NCI-H187 treated with DMSO at 0.1 percent for 48 hours (cell line): ENCODE measurements at regions not wholly inside any gene's neighbourhood (a gene's known extent, or its start where the extent isn't known, plus 50 kb on each side); places are given as distances from the start of the nearest gene placed in this dataset.

Experiments
- DNase-seq: peaks from one replicate; lab custom pipeline; 2025; lab: John Stamatoyannopoulos, UW

DNA sequence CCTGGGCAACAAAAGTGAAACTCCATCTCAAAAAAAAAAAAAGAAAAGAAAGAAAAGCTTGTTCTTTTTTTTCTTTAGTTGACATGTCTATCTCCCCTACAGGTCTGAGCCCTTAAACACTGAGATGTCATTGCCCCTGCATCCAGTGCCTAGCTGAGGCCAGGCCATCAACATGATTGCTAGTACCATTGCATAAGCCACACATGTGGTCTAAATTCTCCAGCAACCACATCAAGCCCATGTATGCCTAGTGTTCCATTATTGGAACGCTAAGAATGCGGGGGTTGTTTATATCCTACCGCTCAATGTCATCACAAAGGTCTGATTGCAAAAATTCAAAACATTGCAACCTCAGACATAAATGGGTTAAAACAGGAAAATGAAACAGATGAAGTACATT lies 62.7 kb downstream of the NPTX2 start:
- no peak for DNase-seq

DNA sequence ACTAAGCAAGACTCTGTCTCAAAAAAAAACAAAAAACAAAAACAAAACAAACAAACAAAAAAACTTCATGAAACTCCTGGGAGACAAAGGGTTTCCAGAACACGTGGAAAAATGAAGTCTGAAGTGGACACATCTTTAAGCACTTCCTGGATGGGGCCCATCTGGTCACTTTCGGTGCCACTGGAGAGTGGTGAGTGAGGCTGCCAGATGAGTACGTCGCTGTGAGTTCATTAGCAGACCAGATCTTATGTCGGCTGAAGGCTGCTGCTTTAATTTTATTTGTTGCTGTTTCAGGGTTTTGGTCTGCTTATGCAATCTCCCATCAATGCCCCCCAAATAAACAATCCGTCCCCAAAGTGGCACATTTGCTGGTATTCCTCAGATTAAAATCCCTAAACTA lies 64.4 kb downstream of the NPTX2 start:
- DNase-seq, result no peak

DNA sequence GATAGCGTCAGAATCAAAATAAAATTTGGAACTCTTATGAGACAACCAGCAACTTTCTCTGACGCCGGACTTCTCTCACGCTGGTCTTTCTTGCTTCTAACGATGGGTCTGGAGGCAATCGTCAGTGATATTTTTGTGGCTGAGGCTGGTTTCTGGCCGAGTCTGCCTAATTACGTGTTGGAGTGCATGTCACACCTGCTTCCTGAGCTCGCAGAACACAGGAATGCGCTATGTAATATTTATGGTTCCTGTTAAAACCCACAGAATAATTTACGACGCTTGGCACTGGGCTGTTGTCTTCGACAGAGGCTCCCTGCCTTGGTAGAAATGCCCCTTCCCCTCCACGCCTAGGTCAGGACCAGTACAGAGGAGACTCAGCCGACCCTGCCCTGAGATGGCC lies 64.9 kb downstream of the NPTX2 start:
- no peak for DNase-seq

DNA sequence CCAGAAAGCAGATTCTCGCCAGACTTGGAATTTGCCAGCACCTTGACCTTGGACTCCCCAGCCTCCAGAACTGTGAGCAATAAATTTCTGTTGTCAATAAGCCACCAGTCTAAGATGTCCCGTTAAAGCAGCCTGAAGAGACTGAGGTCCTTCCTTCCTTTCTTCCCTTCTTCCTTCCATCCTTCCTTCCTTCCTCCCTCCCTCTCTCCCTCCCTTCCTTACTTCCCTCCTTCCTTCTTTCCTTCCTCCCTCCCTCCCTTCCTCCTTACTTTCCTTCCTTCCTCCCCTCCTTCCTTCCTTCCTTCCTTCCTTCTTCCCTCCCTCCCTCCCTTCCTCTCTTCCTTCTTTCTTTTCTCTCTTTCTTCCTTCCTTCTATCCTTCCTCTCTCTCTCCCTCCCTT lies 66.4 kb downstream of the NPTX2 start:
- no peak for DNase-seq

DNA sequence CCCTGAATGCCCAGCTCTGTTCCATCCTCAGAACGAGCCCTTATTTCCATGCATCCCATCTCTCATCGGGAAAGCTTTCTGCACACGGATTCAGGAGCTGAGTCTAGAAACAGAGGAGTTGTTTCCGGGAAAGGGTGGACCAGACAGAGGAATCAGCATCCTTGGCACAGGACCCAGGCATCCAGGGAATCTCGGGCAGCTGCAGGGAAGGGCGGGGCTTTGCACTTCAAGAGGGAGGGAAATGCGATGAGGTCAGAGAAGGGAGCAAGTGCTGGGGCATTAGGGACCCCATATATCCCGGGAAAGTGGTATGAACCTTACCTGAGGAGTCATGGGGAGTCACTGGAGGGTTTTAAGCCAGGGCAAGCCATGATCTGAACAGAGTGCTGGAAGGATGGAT lies 68.5 kb downstream of the NPTX2 start:
- no peak for DNase-seq

DNA sequence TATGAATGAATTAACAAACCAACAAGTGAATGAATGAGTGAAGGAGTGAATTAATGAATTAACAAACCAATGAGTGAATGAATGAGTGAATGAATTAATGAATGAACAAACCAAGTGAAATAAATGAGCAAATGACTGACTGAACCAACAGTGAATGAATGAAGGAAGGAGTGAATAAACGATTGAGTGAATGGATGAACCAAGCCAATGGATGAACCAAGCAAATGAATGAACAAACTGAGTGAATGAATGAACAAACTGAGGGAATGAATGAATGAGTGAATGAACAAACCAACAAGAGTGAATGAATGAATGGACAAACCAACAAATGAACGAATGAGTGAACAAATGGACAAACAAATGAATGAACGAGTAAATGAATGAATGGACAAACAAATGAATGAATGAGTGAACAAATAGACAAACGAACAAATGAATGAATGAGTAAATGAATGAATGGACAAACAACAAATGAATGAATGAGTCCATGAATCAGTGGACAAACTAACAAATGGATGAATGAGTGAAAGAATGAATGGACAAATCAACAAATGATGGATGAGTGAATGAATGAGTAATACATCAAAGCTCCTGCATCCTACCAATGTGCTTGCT lies 69.5 kb downstream of the NPTX2 start:
- no peak for DNase-seq

DNA sequence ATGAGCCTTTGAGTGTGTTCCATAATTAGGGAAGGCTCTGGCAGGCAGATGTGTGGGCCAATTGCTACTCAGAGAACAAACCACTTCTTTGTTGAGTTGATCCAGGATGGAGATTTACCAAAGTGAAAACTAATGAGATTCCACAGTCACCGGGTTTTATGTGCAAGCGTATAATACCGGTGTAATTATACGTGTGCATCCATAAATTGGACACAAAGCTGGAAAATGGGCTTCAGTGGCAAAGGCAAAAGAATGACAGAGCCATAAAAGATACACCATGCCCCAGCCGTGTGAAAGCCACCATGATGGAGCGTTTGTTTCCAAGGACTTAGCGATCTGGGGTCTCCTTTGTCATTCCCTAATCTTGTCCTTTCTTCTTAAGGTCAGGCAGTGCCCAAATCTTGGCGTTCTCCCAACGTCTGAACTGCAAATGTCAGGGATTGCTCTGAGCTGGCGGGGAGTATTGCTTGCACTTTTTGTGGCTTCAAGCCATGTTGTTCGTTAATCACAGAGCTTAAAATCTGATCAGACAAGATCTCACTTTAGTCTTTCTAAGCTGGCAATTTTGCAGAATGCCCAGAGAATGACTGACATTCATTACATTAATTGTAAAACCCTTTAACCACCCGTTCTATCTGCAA lies 70.1 kb downstream of the NPTX2 start:
- no peak for DNase-seq

DNA sequence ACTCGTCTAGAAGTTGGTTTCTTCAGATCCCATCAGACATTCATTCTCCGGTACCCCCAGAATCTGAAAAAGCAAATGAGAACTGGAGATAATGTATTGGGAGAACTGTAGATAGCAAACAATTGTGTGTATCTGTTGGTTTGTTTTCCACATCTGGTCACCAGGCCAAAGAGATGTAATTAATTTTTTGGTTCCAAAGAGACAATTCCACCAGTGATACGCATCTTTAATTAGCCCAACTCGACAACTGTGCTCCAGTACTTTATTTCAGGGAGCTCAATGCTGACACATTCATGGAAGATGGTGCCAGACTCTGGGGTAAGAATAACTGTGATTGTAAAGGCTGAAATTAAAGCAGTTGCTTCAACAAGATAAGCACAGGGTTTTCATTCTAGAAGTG lies 74.5 kb downstream of the NPTX2 start:
- DNase-seq, result no peak

DNA sequence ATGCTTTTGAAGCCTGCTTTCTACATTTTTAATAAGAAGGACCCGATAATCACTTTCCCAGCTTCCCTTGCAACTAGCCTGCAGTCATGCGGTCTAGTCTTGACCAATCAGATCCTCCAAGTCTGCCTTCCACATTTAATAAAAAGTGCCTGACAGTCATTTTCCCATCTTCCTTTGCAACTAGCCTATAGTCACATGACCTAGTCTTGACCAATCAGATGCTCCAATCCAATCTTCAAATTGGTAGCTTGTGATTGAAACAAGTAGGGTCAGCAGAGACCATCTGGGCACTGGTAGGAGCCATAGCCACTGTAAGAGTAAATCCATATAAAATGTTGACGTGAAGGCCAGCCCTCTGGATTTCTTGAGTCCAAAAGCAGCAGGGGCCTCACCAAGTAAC lies 80.0 kb downstream of the NPTX2 start:
- DNase-seq, result no peak

DNA sequence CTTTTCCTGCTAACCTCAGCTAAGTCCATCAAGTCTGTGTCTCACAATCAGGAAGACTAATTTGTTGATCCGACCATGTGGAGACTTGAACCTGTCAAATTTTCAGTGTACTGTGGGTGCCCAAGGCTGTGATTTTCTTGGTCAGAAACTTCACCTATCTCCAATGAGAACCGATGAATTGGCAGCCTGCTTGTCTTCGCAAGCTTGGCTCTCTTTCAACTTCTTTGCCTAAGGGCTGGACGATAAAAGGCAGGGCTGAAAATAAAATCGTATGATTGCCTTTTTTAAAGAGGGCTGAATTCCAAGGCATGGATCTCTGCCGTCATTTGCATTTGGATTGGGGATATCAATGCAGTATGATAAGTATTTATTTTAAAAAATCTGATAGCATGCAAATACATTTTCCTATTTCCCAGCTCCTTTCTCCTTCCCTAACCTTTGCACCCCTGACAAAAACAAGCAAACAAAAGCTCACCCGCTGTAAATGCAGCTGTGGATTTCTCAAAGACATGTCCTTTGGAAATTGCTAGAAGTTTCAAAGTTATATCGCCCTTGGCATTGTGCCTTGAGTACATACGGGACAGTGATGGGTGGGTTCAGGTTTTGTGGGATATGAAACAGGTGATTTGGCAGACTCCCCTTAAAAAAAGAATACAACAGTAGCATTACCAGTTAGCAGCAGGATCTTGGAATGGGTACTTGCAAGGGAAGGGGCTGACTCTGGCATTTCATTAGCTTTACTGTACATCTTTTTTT lies 80.6 kb downstream of the NPTX2 start:
- DNase-seq, result no peak

DNA sequence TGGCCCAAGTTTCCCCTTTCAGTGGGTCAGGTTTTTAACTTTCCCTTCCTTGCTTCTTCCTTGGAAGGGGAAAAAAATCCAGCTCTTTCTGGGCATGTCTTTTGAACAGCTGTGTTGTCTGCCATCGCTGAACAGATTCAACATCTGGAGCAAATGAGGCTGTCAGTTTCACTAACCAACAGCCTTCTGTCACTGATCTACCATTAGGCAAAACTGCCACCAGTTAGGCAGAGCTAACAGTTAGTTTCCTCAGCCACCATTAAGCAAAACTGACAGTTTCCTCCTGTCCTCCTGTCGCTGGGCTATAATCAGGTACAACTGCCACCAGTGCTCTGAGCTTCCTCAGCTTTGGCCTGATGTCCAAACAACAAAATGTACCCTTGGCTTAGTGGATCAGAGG lies 81.9 kb downstream of the NPTX2 start:
- no peak for DNase-seq

DNA sequence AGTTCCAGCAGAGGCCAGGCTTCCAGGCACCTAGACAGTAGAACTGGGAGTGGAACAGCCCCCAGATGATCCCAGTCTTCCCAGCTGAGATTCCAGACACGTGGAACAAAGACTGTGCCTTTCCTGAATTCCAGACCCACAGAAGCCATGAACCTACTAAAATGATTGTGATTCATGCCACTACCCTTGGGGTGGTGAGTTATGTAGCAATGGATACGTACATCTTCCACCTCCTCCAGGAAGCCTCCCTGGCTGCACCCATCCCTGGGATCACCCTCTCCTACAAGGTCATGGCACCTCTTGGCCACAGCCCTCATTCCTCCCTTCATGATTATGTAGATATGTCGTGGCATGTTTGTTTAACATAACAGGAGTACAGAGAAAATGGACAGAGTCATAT lies 83.4 kb downstream of the NPTX2 start:
- DNase-seq, result no peak

DNA sequence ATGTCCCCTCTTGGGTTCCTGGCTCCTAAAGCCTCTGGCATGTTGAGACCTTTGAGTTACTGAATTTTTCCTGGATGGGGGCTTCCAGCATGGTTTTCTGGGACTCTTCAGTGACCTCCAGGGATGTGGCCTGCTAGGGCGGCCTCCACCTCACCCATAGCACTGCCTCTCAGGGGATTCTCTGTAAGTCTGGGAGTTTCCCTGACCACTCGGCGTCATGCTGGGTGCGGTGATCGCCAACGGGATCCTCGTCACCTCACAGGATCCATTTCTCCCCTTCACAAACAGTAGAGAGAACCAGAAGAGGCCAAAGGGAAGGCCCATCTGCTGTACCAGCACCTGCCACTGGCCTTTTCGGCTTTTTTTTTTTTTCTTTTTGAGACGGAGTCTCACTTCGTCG lies 84.3 kb downstream of the NPTX2 start:
- no peak for DNase-seq

DNA sequence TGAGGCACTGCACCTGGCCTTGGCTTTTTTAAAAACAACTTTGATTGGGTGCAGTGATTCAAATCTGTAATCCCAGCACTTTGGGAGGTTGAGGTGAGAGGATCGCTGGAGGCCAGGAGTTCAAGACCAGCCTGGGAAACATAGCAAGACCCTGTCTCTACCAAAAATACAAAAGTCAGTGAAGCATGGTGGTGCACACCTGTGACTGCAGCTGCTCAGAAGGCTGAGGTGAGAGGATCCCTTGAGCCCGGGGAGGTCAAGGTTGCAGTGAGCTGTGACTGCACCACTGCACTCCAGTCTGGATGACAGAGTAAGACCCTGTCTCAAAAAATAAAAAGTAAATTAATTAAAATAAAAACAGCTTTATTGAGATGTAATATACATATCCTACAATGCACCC lies 84.9 kb downstream of the NPTX2 start:
- no peak for DNase-seq

DNA sequence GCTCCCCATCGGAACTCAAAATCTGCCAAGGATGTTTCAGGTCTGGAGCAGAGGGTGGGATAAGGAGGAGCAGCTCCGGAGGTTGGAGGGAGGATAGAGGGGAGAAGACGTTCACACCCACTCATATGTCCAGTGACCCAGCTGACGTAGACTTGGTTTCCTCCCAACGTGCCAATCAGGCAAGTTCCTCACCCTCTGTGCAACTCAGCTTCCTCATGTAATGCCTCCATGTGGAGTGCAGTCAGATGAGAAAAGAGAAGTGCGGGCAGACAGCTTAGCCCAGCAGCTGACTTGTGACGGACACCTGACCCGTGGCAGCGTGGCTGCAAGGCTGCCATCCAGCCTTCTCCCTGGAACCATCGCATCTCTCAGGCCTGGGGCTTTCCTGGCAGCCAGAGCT lies 86.8 kb downstream of the NPTX2 start:
- no peak for DNase-seq

DNA sequence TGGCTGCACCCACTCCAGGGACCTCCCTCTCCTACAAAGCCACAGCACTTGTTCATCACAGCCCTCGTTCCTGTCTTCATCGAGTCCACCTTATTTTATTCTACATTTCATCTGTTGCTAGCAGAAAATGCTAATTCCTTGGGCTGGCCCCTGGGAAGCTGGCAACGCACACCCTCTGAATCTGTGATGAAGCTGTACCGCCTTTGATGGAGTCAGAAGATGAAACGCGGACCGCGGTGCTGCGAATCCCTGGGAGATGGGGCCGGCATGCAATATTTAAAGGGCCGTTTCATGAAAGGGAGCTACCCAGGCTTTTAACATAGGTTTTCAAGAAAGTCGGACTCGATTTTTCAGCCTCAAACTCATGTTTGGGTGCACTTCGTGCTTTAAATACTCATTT lies 88.5 kb downstream of the NPTX2 start:
- no peak for DNase-seq

DNA sequence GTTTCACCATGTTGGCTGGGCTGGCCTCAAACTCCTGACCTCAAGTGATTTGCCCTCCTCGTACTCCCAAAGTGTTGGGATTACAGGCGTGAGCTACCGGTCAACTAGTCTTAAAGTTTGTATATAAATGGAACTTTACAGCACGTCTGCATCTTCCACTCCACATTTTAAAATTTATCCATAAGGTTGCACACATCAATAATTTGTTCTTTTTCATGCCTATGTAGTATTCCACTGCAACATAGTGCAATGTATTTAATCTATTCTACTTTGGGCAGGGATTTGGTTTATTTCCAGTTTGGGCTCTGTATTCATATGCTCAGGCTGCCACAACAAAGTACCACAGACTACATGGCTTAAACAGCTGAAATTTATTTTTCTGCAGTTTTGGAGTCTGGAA lies 90.0 kb downstream of the NPTX2 start:
- no peak for DNase-seq

DNA sequence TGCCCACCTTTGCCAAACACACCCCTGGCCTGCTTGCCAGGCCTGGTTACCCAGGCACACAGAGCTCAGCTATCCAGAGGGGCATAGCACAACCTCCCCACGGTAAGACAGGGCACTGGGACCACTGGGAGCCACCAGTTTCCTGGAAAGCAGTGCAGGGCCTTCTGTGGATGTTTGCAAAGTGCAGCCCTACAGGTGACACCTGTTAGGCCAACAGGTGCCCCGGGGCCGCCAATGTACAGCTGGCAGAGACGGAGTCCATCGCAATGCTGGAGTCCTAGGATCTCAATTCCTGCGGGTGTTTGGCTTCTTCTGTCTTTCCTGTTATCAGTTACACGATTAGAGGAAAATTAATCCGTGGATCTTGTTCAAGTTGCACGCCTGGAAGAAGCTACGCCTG lies 94.9 kb downstream of the NPTX2 start:
- DNase-seq, result no peak

DNA sequence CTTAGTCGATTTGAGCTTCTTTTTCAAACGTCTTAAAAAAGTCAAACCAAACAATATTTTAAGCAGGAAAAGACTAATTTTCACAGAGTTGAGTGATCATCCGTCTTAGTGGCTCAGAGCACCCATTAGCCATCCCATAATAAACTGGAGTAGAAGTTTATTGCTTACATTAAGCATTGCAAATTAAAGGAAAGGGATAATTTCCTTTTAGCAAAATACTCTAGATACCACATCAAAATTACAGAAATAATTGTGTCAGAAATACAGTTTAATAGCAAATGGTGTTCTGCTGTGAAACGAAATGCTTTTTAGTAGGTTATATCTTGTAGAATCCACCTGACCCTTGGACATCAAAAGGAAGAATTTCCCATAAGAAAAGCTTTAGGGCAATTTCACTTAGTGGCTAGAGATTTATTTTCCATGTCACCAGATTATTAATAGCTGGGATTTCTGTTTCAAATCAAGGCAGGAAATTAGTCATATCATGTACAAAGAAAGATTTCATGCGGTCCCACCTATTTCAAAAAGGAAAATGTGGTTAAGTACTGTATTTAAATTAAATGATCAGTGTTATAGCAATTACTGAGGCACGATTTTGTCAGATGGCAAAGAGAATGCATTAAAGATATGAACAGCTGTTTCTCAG lies 96.2 kb downstream of the NPTX2 start:
- no peak for DNase-seq

DNA sequence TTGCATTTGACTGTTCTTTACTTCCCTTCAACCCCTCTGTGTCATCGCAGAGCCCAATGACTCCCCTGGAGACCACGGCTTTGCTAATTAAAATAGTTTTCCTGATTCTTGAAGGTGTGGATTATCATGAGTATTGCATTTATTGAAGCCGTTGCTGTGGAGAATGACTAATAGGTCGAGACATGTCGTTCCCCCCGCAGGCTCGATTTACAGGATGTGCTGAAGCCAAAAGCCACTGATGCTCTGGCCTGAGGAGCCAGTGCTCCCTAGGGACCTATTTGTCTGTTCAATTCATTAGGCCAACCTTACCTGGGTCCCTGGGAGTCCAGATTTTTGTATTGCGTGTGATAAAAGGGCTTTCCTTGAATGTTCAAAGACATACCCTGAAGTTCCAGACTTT lies 102.3 kb downstream of the NPTX2 start:
- DNase-seq, result no peak

DNA sequence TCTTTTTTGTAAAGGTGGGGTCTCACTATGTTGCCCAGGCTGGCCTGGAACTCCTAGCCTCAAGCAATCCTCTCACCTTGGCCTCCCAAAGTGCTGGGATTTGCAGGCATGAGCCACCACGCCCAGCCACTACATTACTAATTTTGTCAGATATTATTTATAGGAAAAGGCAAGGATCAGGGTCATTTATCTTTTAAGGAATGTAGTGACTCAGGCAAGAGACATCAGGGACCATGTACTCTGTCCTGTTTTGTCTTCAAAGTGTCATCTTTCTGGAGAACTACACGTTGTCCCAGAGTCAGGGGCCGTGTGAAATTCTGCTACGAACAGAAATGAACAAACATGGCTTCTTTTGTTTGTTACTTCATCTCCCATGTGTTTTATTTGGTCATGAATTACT lies 105.3 kb downstream of the NPTX2 start:
- DNase-seq, result no peak

DNA sequence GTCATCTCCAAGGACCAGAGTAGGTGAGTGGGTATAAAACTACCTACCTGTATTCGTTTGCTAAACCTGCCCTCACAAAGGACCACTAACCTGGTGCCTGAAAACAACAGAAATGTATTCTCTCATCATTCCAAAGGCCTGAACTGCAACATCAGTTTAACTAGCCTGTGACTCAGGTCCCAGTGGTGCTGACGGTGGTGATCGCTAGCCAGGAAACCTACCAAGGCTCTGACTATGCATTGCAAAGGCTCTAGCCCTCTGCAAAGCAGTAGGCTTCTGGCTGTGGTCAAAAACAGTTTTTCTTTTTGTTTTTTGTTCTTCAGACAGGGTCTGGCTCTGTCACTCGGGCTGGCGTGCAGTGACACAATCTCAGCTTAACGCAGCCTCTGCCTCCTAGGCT lies 107.5 kb downstream of the NPTX2 start:
- no peak for DNase-seq

DNA sequence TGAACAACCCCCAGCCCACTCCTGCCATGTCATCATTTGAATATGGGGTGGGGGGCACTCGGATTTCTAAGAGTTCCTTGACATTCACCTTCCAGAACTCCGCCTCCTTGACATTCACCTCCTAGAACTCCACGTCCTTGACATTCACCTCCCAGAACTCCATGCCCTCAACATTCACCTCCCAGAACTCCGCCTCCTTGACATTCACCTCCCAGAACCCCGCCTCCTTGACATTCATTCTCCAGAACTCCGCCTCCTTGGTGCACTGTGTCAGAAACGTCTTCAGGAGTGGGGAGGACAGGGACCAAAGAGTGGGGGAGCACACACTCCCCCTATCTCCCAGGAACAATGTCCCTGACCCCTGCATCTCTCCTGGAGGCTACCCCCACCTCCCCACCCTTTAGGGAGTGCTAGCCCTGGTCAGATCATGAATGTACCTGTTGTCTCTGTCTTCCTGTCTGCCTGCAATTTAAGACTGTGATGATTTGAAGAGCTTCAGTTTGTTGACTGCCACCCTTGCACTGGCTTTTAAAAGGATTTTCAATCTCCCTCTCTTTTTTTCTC lies 110.1 kb downstream of the NPTX2 start:
- DNase-seq, result no peak
